Thyroid gland (tissue), 4 donors: ENCODE measurements at regions not wholly inside any gene's neighbourhood (a gene's known extent, or its start where the extent isn't known, plus 50 kb on each side); places are given as distances from the start of the nearest gene placed in this dataset.

Experiments used
- POLR2A ChIP-seq, 2 donors: fragments of 450-650 bp; IDR thresholded peaks; one replicate each; pipeline ENCODE4 v1.6.1; 2017; ENCODE audit warnings: antibody characterized with exemption in 2 of 2, mild to moderate bottlenecking in 2 of 2, moderate library complexity in 1 of 2
- TF ChIP-seq, protein P1 (sequence below), 6 experiments: fragments of 200-600 bp in 3 of 6; fragments of 450-650 bp in 3 of 6; sonication (generic) in 3 of 6; IDR thresholded peaks; one replicate each; pipeline ENCODE4 v1.5.1; 2016 to 2019; ENCODE audit warnings: antibody characterized with exemption in 6 of 6, mild to moderate bottlenecking in 2 of 6, inconsistent platforms in 1 of 6, moderate library complexity in 1 of 6

DNA sequence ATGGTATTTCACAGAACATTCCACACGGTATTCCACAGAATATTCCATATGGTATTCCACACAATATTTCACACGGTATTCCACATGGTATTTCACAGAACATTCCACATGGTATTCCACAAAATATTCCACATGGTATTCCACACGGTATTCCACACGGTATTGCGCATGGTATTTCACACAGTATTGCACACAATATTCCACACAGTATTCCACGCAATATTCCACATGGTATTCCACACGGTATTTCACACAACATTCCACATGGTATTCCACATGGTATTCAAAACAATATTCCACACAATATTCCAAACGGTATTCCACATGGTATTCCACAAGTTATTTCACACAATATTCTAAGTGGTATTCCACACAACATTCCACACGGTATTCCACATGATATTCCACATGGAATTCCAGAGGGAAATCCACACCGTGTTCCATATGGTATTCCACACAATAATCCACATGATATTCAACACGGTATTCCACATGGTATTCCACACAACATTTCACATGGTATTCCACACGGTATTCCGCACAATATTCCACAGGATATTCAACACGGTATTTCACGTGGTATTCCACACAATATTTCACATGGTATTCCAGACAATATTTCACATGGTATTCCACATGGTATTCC is 136.7 kb upstream of the CHST15 start:
- no peak for TF ChIP-seq POLR2A (IDR thresholded peaks at IDR 0.05)
- TF ChIP-seq, protein P1, sequence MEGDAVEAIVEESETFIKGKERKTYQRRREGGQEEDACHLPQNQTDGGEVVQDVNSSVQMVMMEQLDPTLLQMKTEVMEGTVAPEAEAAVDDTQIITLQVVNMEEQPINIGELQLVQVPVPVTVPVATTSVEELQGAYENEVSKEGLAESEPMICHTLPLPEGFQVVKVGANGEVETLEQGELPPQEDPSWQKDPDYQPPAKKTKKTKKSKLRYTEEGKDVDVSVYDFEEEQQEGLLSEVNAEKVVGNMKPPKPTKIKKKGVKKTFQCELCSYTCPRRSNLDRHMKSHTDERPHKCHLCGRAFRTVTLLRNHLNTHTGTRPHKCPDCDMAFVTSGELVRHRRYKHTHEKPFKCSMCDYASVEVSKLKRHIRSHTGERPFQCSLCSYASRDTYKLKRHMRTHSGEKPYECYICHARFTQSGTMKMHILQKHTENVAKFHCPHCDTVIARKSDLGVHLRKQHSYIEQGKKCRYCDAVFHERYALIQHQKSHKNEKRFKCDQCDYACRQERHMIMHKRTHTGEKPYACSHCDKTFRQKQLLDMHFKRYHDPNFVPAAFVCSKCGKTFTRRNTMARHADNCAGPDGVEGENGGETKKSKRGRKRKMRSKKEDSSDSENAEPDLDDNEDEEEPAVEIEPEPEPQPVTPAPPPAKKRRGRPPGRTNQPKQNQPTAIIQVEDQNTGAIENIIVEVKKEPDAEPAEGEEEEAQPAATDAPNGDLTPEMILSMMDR (IDR thresholded peaks at IDR 0.05), result no peak
